ENCODE measurements at regions not wholly inside any gene's neighbourhood (a gene's known extent, or its start where the extent isn't known, plus 50 kb on each side); places are given as distances from the start of the nearest gene placed in this dataset.

DNA sequence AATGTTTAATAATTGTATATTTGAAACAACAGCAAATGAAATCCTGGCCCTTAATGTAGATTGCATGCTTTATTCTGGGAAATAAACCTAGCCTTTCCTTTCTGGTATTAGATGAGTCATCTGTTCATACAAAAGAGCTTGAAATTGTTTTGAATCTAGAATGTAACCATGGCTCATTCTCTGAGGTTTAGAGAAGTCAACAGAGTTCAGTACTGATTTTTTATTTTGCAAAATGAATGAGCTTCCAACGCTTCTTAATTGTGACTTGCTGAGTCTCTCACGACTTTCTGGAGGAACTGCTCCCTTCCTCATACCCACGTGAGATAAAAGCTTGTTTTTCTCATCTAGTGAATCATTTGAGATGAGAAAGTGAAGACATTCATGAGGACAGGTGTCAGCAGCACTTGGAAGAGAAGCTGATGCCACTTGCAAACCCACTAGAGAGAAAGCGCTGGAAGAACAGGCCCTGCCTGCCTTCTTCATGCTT is 509.6 kb downstream of the VRK1 start (continued):
- no peak for TF ChIP-seq TCF7 (CRISPR knock-in tag; IDR thresholded peaks at IDR 0.05; ENCODE audit: low read depth)
- TF ChIP-seq, protein P1, sequence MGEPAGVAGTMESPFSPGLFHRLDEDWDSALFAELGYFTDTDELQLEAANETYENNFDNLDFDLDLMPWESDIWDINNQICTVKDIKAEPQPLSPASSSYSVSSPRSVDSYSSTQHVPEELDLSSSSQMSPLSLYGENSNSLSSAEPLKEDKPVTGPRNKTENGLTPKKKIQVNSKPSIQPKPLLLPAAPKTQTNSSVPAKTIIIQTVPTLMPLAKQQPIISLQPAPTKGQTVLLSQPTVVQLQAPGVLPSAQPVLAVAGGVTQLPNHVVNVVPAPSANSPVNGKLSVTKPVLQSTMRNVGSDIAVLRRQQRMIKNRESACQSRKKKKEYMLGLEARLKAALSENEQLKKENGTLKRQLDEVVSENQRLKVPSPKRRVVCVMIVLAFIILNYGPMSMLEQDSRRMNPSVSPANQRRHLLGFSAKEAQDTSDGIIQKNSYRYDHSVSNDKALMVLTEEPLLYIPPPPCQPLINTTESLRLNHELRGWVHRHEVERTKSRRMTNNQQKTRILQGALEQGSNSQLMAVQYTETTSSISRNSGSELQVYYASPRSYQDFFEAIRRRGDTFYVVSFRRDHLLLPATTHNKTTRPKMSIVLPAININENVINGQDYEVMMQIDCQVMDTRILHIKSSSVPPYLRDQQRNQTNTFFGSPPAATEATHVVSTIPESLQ (CRISPR knock-in tag; IDR thresholded peaks at IDR 0.05) = no peak
- TF ChIP-seq CREB1 (CRISPR knock-in tag; IDR thresholded peaks at IDR 0.05) = no peak
- TF ChIP-seq, protein P2, sequence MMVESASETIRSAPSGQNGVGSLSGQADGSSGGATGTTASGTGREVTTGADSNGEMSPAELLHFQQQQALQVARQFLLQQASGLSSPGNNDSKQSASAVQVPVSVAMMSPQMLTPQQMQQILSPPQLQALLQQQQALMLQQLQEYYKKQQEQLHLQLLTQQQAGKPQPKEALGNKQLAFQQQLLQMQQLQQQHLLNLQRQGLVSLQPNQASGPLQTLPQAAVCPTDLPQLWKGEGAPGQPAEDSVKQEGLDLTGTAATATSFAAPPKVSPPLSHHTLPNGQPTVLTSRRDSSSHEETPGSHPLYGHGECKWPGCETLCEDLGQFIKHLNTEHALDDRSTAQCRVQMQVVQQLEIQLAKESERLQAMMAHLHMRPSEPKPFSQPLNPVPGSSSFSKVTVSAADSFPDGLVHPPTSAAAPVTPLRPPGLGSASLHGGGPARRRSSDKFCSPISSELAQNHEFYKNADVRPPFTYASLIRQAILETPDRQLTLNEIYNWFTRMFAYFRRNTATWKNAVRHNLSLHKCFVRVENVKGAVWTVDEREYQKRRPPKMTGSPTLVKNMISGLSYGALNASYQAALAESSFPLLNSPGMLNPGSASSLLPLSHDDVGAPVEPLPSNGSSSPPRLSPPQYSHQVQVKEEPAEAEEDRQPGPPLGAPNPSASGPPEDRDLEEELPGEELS (CRISPR knock-in tag; IDR thresholded peaks at IDR 0.05) = no peak
- TF ChIP-seq MXD4 (CRISPR knock-in tag; IDR thresholded peaks at IDR 0.05; ENCODE audit: borderline replicate concordance) = no peak
- no peak for TF ChIP-seq OVOL2 (CRISPR knock-in tag; IDR thresholded peaks at IDR 0.05; ENCODE audit: borderline replicate concordance)

DNA sequence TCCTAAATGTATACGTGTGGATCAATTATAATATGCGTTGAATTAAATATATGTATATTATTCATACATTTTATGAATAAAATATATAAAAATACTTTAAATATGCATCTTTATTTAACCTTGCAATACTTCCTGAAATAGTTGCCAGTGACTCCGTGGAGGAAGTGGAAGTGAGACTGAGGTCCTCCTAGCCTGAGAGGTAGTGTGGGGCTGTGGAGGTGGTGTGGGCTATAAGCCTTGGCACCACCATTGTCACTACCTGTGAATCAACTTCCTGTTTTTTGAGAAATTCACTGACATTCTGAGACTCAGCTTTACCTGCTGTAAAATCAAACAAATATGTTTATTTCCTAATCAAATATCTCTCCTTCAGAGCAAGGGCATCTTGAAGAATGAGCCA is 514.2 kb downstream of the VRK1 start:
- Mint-ChIP-seq H3K4me3 (no peak overlapping the region), H3K9me3 (peaks cover 20% of the 10 kb centered on the region), H3K27ac (no peak overlapping the region), H3K36me3 (peaks cover 6% of the 10 kb centered on the region), H3K4me1 (no peaks in the 10 kb centered on the region), H3K27me3 (ENCODE audit: low read depth) (no peaks in the 10 kb centered on the region; the same call in 1 of the 2 replicates)
- TF ChIP-seq ZNF232 (CRISPR knock-in tag; IDR thresholded peaks at IDR 0.05) = no peak
- TF ChIP-seq, protein P3, sequence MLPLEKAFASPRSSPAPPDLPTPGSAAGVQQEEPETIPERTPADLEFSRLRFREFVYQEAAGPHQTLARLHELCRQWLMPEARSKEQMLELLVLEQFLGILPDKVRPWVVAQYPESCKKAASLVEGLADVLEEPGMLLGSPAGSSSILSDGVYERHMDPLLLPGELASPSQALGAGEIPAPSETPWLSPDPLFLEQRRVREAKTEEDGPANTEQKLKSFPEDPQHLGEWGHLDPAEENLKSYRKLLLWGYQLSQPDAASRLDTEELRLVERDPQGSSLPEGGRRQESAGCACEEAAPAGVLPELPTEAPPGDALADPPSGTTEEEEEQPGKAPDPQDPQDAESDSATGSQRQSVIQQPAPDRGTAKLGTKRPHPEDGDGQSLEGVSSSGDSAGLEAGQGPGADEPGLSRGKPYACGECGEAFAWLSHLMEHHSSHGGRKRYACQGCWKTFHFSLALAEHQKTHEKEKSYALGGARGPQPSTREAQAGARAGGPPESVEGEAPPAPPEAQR (CRISPR knock-in tag; IDR thresholded peaks at IDR 0.05) = no peak
- TF ChIP-seq, protein P4, sequence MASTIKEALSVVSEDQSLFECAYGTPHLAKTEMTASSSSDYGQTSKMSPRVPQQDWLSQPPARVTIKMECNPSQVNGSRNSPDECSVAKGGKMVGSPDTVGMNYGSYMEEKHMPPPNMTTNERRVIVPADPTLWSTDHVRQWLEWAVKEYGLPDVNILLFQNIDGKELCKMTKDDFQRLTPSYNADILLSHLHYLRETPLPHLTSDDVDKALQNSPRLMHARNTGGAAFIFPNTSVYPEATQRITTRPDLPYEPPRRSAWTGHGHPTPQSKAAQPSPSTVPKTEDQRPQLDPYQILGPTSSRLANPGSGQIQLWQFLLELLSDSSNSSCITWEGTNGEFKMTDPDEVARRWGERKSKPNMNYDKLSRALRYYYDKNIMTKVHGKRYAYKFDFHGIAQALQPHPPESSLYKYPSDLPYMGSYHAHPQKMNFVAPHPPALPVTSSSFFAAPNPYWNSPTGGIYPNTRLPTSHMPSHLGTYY (CRISPR knock-in tag; IDR thresholded peaks at IDR 0.05) = no peak
- no peak for TF ChIP-seq FOXJ3 (CRISPR knock-in tag; IDR thresholded peaks at IDR 0.05; ENCODE audit: borderline replicate concordance)
- CTCF ChIA-PET = no interaction called here
- no peak for ATAC-seq
- POLR2A ChIA-PET = no interaction called here
- no peak for DNase-seq (ENCODE audit: low spot score)

DNA sequence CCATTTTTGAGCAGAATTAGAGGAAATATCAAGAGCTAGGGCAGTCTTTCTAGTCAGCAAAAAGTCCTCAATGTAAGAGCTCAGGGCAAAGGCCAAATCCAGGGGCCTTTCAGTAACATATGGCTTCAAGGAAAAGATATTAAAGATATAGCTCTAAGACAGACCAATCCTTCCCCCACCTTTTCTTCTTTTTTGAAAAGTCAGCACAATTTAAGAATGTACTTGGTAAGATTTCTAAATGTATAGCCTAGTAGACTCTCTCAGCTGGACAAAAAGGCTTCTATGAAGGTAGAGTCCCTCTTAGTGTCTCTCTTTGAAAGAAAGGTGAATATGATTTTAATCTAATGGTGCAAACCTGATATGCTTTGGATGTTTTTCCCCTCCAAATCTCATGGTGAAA is 515.7 kb downstream of the VRK1 start:
- ChIA-PET CTCF (no interaction called here), POLR2A (no interaction called here)
- Mint-ChIP-seq H3K9me3 (peaks cover 20% of the 10 kb centered on the region), H3K4me3 (no peak overlapping the region), H3K27ac (no peak overlapping the region), H3K36me3 (peaks cover 6% of the 10 kb centered on the region), H3K4me1 (no peaks in the 10 kb centered on the region), H3K27me3 (ENCODE audit: low read depth) (no peaks in the 10 kb centered on the region; the same call in 1 of the 2 replicates)
- no peak for ATAC-seq
- no peak for DNase-seq (ENCODE audit: low spot score)
- TF ChIP-seq FOXP1 (CRISPR knock-in tag; IDR thresholded peaks at IDR 0.05; ENCODE audit: borderline replicate concordance) (no peak), CREB1 (CRISPR knock-in tag; IDR thresholded peaks at IDR 0.05) (no peak), NFYB (CRISPR knock-in tag; conservative IDR thresholded peaks at IDR 0.05; ENCODE audit: low read depth) (no peak)
- TF ChIP-seq, protein P5, sequence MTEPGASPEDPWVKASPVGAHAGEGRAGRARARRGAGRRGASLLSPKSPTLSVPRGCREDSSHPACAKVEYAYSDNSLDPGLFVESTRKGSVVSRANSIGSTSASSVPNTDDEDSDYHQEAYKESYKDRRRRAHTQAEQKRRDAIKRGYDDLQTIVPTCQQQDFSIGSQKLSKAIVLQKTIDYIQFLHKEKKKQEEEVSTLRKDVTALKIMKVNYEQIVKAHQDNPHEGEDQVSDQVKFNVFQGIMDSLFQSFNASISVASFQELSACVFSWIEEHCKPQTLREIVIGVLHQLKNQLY (CRISPR knock-in tag; IDR thresholded peaks at IDR 0.05) = no peak
- TF ChIP-seq, protein P6, sequence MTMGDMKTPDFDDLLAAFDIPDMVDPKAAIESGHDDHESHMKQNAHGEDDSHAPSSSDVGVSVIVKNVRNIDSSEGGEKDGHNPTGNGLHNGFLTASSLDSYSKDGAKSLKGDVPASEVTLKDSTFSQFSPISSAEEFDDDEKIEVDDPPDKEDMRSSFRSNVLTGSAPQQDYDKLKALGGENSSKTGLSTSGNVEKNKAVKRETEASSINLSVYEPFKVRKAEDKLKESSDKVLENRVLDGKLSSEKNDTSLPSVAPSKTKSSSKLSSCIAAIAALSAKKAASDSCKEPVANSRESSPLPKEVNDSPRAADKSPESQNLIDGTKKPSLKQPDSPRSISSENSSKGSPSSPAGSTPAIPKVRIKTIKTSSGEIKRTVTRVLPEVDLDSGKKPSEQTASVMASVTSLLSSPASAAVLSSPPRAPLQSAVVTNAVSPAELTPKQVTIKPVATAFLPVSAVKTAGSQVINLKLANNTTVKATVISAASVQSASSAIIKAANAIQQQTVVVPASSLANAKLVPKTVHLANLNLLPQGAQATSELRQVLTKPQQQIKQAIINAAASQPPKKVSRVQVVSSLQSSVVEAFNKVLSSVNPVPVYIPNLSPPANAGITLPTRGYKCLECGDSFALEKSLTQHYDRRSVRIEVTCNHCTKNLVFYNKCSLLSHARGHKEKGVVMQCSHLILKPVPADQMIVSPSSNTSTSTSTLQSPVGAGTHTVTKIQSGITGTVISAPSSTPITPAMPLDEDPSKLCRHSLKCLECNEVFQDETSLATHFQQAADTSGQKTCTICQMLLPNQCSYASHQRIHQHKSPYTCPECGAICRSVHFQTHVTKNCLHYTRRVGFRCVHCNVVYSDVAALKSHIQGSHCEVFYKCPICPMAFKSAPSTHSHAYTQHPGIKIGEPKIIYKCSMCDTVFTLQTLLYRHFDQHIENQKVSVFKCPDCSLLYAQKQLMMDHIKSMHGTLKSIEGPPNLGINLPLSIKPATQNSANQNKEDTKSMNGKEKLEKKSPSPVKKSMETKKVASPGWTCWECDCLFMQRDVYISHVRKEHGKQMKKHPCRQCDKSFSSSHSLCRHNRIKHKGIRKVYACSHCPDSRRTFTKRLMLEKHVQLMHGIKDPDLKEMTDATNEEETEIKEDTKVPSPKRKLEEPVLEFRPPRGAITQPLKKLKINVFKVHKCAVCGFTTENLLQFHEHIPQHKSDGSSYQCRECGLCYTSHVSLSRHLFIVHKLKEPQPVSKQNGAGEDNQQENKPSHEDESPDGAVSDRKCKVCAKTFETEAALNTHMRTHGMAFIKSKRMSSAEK (CRISPR knock-in tag; IDR thresholded peaks at IDR 0.05; ENCODE audit: borderline replicate concordance) = no peak
- TF ChIP-seq, protein P7, sequence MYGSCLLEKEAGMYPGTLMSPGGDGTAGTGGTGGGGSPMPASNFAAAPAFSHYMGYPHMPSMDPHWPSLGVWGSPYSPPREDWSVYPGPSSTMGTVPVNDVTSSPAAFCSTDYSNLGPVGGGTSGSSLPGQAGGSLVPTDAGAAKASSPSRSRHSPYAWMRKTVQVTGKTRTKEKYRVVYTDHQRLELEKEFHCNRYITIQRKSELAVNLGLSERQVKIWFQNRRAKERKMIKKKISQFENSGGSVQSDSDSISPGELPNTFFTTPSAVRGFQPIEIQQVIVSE (CRISPR knock-in tag; IDR thresholded peaks at IDR 0.05; ENCODE audit: borderline replicate concordance) = no peak
- TF ChIP-seq, protein P8, sequence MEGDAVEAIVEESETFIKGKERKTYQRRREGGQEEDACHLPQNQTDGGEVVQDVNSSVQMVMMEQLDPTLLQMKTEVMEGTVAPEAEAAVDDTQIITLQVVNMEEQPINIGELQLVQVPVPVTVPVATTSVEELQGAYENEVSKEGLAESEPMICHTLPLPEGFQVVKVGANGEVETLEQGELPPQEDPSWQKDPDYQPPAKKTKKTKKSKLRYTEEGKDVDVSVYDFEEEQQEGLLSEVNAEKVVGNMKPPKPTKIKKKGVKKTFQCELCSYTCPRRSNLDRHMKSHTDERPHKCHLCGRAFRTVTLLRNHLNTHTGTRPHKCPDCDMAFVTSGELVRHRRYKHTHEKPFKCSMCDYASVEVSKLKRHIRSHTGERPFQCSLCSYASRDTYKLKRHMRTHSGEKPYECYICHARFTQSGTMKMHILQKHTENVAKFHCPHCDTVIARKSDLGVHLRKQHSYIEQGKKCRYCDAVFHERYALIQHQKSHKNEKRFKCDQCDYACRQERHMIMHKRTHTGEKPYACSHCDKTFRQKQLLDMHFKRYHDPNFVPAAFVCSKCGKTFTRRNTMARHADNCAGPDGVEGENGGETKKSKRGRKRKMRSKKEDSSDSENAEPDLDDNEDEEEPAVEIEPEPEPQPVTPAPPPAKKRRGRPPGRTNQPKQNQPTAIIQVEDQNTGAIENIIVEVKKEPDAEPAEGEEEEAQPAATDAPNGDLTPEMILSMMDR (IDR thresholded peaks at IDR 0.05) = no peak

Data from WTC11 (cell line).